GM23248 (cell line): ENCODE measurements at regions not wholly inside any gene's neighbourhood (a gene's known extent, or its start where the extent isn't known, plus 50 kb on each side); places are given as distances from the start of the nearest gene placed in this dataset.

Experiments used
- DNase-seq: peaks from one replicate; pipeline ENCODE4 v3.0.0-alpha.2; 2015
- H2AFZ ChIP-seq: fragments of 200-600 bp; sonication (generic); 2 replicates; pipeline ENCODE4 v1.6.1; 2016; ENCODE audit warnings: antibody characterized with exemption
- H3F3A ChIP-seq: fragments of 200-600 bp; sonication (generic); 2 replicates; pipeline ENCODE4 v1.6.1; 2016; ENCODE audit warnings: mild to moderate bottlenecking, antibody characterized with exemption, mixed run types; ENCODE audit not compliant: insufficient read depth
- H3K27ac ChIP-seq: fragments of 200-600 bp; sonication (generic); 2 replicates; pipeline ENCODE4 v1.5.1; 2016; ENCODE audit warnings: mild to moderate bottlenecking
- H3K27me3 ChIP-seq: fragments of 200-600 bp; sonication (generic); replicated peaks from 2 replicates; pipeline ENCODE4 v1.6.1; 2016; ENCODE audit warnings: mild to moderate bottlenecking; ENCODE audit not compliant: insufficient read depth
- H3K36me3 ChIP-seq: fragments of 200-600 bp; sonication (generic); 2 replicates; pipeline ENCODE4 v1.6.1; 2016; ENCODE audit warnings: low read depth, mild to moderate bottlenecking
- H3K4me1 ChIP-seq: fragments of 200-600 bp; sonication (generic); 2 replicates; pipeline ENCODE4 v1.6.1; 2016; ENCODE audit warnings: mild to moderate bottlenecking; ENCODE audit not compliant: insufficient read depth
- H3K4me2 ChIP-seq: fragments of 200-600 bp; sonication (generic); one replicate; pipeline ENCODE4 v1.6.1; 2016; ENCODE audit warnings: mild to moderate bottlenecking; ENCODE audit not compliant: unreplicated experiment
- H3K4me3 ChIP-seq: fragments of 200-600 bp; sonication (generic); 2 replicates; pipeline ENCODE4 v1.5.1; 2016; ENCODE audit warnings: mild to moderate bottlenecking
- H3K79me2 ChIP-seq: fragments of 200-600 bp; sonication (generic); 2 replicates; pipeline ENCODE4 v1.6.1; 2016; ENCODE audit warnings: mild to moderate bottlenecking; ENCODE audit not compliant: insufficient read depth
- H3K9ac ChIP-seq: fragments of 200-600 bp; sonication (generic); 2 replicates; pipeline ENCODE4 v1.6.1; 2016; ENCODE audit warnings: mild to moderate bottlenecking
- H3K9me2 ChIP-seq: fragments of 200-600 bp; sonication (generic); 2 replicates; pipeline ENCODE4 v1.6.1; 2016; ENCODE audit warnings: mixed run types, mild to moderate bottlenecking, moderate library complexity; ENCODE audit not compliant: insufficient read depth
- H3K9me3 ChIP-seq: fragments of 200-600 bp; sonication (generic); one replicate; pipeline ENCODE4 v1.6.1; 2017; ENCODE audit warnings: low read depth
- H4K20me1 ChIP-seq: fragments of 200-600 bp; sonication (generic); 2 replicates; pipeline ENCODE4 v1.6.0; 2016; ENCODE audit not compliant: insufficient read depth
- EZH2 ChIP-seq: fragments of 200-600 bp; sonication (generic); IDR thresholded peaks from 2 replicates; pipeline ENCODE4 v1.6.1; 2018; ENCODE audit warnings: antibody characterized with exemption, mild to moderate bottlenecking; ENCODE audit not compliant: insufficient read depth, poor library complexity, severe bottlenecking
- EZH2phosphoT487 ChIP-seq: fragments of 200-600 bp; sonication (generic); IDR thresholded peaks from 2 replicates; pipeline ENCODE4 v1.6.1; 2018; ENCODE audit warnings: antibody characterized with exemption, moderate library complexity, mild to moderate bottlenecking, low read depth; ENCODE audit not compliant: insufficient read depth
- WGBS, 2 experiments: methylation state at CpG; one replicate each; pipeline ENCODE4 v1.1.6; 2015 to 2017; ENCODE audit warnings: low lambda C conversion rate in 2 of 2, low coverage in 1 of 2; ENCODE audit errors: missing lambda C conversion rate in 2 of 2; 5-methylcytosine and 5-hydroxymethylcytosine counted together
- in situ Hi-C: fragments of 300-500 bp; cut with MboI; formaldehyde crosslinking; loops from 2 replicates; pipeline ENCODE4 v1.15.0; 2020

DNA sequence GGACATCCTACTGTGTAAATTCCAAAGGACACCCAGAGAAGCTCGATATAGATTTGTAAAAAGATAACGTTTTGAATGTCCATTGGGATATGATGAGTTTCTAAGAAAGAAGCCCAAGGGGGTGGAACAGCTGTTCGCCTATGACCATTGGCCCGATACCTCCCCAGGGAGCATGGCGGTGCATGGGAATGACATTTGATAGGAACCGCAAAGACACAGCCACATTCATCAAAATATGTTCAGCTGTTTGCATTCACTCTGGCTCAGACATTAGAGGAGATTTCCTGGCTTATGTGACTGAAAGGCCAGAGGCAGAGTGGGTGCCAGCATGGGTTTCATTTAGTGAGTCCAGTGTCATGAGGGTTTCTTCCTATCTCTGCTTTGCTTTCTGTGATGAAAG lies 56.0 kb upstream of the BAIAP2L1 start:
- H3K9me2 ChIP-seq: no peaks in the 10 kb centered on the region
- TF ChIP-seq EZH2: no peak
- no peak for TF ChIP-seq EZH2phosphoT487
- no peak overlapping the region for H3K4me3 ChIP-seq
- no peaks in the 10 kb centered on the region for H3K36me3 ChIP-seq
- no peak overlapping the region for H3K9ac ChIP-seq
- no peak for DNase-seq
- no peaks in the 10 kb centered on the region for H3K4me1 ChIP-seq
- no peaks in the 10 kb centered on the region for H3K9me3 ChIP-seq
- H3F3A ChIP-seq: no peaks in the 10 kb centered on the region
- no peak overlapping the region for H3K4me2 ChIP-seq
- no peak overlapping the region for H3K27ac ChIP-seq
- H3K27me3 ChIP-seq: no peaks in the 10 kb centered on the region; the same call in 1 of the 2 replicates
- 51 to 67% methylated on average over 6 of the region's 6 CpGs for WGBS, 2 experiments
- in situ Hi-C loops: no loop called here
- H4K20me1 ChIP-seq: no peaks in the 10 kb centered on the region
- no peak overlapping the region for H2AFZ ChIP-seq
- no peaks in the 10 kb centered on the region for H3K79me2 ChIP-seq

DNA sequence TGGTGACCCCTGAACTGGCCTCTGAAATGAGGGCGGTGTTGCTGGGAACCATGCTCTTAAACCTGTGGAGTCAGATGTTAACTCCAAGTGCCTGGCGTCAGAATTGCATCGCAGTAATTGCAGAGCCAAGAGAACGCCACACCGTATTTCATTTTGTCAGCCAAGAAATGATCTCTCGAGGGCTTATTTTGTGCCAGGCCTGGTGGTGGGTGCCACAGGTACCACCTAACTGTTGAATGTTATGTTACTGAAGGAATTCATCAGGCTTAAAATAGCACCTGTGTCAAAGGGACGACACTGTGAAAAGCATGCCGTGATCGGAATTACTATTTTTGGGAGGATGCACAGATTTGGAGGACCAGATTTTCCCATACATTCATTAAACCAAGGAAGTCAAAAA lies 51.9 kb upstream of the BAIAP2L1 start:
- Histone ChIP-seq H3K9me3 (no peaks in the 10 kb centered on the region), H3K27me3 (peaks cover 4% of the 10 kb centered on the region), H3K4me1 (no peaks in the 10 kb centered on the region), H3K27ac (no peak overlapping the region), H4K20me1 (no peaks in the 10 kb centered on the region), H3K9ac (no peak overlapping the region), H3K79me2 (no peaks in the 10 kb centered on the region), H3K9me2 (no peaks in the 10 kb centered on the region), H3F3A (no peaks in the 10 kb centered on the region), H3K4me2 (no peak overlapping the region), H2AFZ (no peak overlapping the region), H3K36me3 (no peaks in the 10 kb centered on the region), H3K4me3 (no peak overlapping the region)
- WGBS, 2 experiments: 48% methylated on average over 9 of the region's 9 CpGs
- TF ChIP-seq EZH2phosphoT487 (no peak), EZH2 (no peak)
- no peak for DNase-seq
- in situ Hi-C loops: no loop called here
